Kasumi-1 (cell line): ENCODE measurements at regions not wholly inside any gene's neighbourhood (a gene's known extent, or its start where the extent isn't known, plus 50 kb on each side); places are given as distances from the start of the nearest gene placed in this dataset.

Source experiments
- DNase-seq, 2 experiments: peaks; one replicate each; lab custom pipeline; 2025; lab: John Stamatoyannopoulos, UW

GRCh38 chr14:54312166-54312801 is 84.5 kb upstream of the CDKN3 start:
- DNase-seq, result peak; percentile 6 to 7

- no peak for DNase-seq
These were observed 82.3 kb upstream of the CDKN3 start for GRCh38 chr14:54314365-54315104.

DNA sequence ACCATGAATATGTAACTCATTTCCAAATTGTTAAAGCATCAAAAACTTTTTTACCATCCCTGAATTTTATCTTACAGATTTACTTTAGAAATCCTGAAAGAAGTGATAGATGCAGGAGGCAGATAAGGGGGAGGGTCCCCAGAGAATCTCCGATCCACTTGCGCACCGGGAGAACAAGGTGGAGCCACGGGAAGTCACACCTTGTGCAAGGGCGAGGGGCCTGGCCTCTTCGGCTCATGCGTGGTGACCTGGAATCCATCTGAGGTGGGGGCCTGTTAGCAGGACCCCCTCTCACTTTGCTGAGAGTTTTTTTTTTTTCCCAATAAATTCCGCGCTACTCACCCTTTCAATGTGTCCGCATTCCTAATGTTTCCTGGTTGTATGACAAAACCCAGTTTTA is 80.2 kb upstream of the CDKN3 start:
- DNase-seq, result no peak

DNA sequence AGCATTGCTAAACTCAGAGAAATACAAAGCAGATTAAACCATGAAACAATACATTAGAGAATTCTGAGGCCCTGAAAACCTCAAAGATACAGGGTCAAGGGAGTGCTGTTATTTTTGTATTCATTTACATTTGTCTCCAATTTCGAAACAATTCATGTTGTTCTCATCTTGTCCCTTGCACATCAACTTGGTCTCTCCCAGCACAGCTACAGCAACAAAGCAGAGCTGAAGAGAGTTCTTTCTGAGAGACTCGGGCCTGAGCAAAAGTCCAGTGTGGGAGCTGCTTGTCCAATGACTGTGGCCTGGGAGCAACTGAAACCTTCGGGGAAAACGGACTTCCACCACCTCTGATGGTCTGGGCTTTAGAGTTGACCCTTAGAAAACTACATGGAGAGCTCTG is 79.4 kb upstream of the CDKN3 start:
- DNase-seq, result no peak

- no peak for DNase-seq
These were observed 74.6 kb upstream of the CDKN3 start for GRCh38 chr14:54322246-54322645.

GRCh38 chr14:54322701-54323337 is 74.0 kb upstream of the CDKN3 start:
- no peak for DNase-seq

- DNase-seq, result no peak
These were observed 71.0 kb upstream of the CDKN3 start for GRCh38 chr14:54325766-54326165.

DNA sequence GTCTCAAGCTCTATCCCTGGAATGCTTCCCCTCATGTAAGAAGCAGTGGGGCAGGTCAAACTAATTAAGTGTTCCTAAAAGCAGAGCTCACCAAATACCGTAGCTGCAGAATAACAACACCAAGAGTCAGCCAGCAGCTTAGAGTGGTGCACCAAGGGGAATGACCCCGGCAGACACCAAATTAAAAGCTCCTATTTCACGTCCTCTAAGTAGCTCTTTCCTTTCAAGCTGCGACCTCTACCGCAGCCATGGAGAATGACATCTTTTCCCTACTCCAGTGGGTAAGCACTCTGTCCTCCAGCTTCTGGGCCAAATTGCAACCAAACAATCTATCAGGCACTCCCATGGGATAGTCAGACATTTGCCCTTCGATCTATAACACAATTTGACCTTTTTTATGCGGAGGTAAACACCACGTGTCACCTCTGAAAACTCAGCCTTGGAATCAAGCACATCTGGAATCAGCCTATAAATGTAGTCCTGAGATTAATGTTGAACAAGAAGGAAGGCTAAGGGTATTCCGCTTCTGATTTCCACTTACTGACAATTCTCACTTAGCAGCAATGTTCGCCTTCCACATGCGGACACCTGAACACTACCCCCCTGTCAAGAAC is 67.6 kb upstream of the CDKN3 start:
- peak; percentile 85 to 88 for DNase-seq

GRCh38 chr14:54330876-54331275 is 65.9 kb upstream of the CDKN3 start:
- no peak for DNase-seq

- no peak for DNase-seq
These were observed 65.3 kb upstream of the CDKN3 start for GRCh38 chr14:54331516-54331915.

- no peak for DNase-seq
These were observed 64.3 kb upstream of the CDKN3 start for GRCh38 chr14:54332490-54332889.

GRCh38 chr14:54333511-54333910 is 63.3 kb upstream of the CDKN3 start:
- DNase-seq, result no peak

GRCh38 chr14:54335569-54336155 is 61.1 kb upstream of the CDKN3 start:
- no peak for DNase-seq

DNA sequence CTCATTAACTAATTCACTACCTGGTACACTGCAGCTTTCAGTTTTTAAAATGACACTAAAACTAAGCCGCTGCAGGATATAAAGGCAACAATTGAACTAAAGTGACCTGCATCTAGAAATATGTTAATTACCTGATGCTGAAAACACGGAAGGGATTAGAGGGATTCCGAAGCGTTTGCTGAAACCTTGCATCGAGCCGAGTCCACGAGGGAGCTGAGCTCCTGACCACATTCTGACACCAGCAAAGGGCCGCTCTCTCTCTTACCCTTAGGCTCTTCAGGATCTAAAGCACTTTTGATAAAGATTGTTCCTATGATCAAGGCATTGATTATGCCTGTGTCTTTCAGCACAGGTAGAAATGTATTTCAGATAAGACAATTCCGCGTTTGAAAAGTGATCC is 59.5 kb upstream of the CDKN3 start:
- no peak for DNase-seq

DNA sequence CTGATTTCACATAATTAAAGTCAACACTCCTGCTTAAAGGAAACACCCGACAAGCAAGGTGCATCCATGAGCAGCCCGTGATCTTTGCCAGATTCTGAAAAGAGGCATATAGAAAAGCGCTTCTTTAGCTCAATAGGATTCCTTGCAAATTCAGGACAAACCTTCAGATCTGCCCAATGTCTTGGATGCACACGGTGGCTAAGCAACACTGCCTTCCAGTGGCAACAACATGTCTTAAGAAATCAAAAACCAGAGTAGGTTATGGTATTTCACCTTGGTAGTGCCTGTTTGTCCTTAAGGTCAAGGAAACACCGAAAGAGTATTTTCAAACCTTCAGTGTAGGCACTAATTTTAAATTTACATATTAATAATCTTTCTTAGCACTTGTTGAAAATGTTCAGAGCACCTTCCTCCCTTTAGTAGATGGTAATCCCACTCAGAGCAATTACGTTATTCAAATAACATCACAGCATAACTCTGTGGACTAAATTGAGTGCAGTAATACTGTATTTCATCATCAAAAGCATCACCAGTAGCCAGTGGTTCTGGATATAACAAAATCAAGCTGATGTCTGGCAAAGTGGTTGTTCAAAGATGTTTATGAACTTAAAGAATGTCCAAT is 58.0 kb upstream of the CDKN3 start:
- peak; percentile 45 to 65 for DNase-seq

DNA sequence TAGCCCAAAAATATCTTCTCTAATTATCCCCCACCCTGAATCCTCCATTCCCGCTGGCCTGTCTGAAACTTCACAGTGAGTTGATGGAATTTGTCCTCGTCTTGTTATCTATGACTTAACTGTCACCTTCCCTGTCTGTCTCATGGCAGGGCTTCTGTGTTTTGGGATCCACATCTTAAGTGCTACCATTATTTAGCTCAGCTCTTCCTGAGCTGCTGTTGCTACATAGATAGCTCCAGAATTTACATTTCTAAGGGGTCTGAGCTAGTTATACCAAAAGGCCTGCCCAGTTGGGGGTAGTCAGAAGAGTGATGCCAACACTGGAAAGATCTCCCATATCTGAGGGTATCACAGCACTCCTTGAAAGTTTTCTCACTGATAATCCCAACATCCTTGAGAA is 57.0 kb upstream of the CDKN3 start:
- DNase-seq, result no peak

GRCh38 chr14:54342806-54343205 is 54.0 kb upstream of the CDKN3 start:
- DNase-seq, result no peak

DNA sequence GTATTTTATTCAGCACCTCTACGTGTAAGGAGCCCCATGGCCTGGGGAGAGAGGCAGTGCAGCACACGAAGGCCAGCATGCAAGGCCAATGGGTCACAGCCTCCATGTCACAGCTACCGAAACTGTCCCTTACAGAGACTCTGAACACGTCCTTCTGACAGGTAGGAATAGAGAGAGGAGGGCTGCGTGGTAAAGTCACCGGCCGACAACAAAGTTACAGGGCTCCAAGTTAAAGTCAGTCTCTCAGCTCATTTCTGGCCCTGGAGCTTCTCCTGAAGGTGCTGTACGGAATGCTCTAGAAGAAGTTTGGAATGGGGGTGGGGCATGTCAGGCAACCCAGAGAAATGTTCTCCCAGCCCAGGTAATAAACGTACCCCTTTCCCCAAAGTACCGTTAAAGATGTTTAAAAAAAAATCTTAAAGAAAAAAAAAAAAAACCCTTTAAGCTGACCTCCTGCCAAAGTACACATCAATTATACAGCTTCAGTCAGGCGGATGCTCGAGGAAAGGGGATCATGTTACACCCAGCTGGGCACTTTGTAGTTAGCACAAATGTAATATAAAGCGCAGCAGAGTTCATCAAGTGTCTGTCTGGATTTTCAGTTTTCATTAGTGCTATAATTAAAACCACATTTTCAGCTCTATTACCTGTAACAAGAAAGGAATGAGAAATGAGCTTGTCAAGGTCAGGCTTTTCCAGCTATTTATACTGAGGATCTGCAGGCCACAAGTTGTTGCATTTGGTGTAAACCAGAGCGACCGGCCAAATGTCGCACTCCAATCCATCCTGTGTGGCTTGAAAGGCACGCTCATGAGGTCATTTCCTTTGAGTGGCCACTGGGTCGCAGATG is 53.3 kb upstream of the CDKN3 start:
- DNase-seq, result no peak

GRCh38 chr14:54344445-54344844 is 52.4 kb upstream of the CDKN3 start:
- peak; percentile 96 for DNase-seq

GRCh38 chr14:54346257-54346656 is 50.5 kb upstream of the CDKN3 start:
- DNase-seq, result no peak
